Large intestine (tissue), 3 donors: ENCODE measurements at regions not wholly inside any gene's neighbourhood (a gene's known extent, or its start where the extent isn't known, plus 50 kb on each side); places are given as distances from the start of the nearest gene placed in this dataset.

Experiments
- DNase-seq, 2 donors: peaks; one replicate each; pipeline versions ENCODE4 v3.0.0 to v3.0.0-alpha.2; 2013
- H3K27ac ChIP-seq: one replicate; pipeline ENCODE4 v1.5.1; 2013; ENCODE audit warnings: low read length
- H3K27me3 ChIP-seq: 2 replicates; pipeline ENCODE4 v1.6.1; 2013; ENCODE audit warnings: low read length; ENCODE audit not compliant: control insufficient read depth, insufficient read depth
- H3K36me3 ChIP-seq: 2 replicates; pipeline ENCODE4 v1.6.1; 2013; ENCODE audit warnings: low read length; ENCODE audit not compliant: control insufficient read depth, insufficient read depth
- H3K4me1 ChIP-seq: one replicate; pipeline ENCODE4 v1.6.1; 2013; ENCODE audit warnings: low read length; ENCODE audit not compliant: control insufficient read depth, insufficient read depth
- H3K4me3 ChIP-seq: one replicate; pipeline ENCODE4 v1.5.1; 2013; ENCODE audit warnings: low read length
- H3K9me3 ChIP-seq: one replicate; pipeline ENCODE4 v1.6.1; 2013; ENCODE audit warnings: mild to moderate bottlenecking, low read depth, low read length, moderate library complexity; ENCODE audit not compliant: control insufficient read depth
- WGBS: methylation state at CpG from one replicate; pipeline ENCODE4 v1.1.5; 2013; ENCODE audit warnings: low lambda C conversion rate; ENCODE audit not compliant: insufficient coverage; 5-methylcytosine and 5-hydroxymethylcytosine counted together

DNA sequence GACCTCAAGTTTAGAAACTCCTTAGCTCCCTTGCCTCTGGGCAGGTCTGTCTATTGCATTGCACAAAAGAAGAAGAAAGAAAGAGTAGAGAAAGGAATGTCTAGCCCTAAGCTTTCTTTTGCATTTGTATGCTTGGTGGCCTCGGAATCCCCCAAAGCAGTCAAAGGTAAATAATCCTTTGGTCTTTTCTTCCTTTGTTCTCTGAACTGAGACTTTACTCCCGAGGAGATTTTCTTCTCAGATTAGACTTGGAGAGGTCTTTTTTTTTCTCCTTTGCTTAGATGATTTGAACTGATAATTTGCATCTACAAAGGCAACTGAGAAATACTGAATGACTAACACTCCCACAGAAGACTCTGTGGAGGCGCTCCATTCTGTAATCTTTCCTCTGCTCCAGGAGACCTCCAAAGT, 93.2 kb downstream of the AKR1D1 start:
- DNase-seq = no peak
- H3K4me3 ChIP-seq = no peak overlapping the region
- peaks cover 6% of the 10 kb centered on the region for H3K9me3 ChIP-seq
- H3K27ac ChIP-seq = no peak overlapping the region
- WGBS = 37% methylated on average over 2 of the region's 3 CpGs
- H3K36me3 ChIP-seq = no peaks in the 10 kb centered on the region
- no peaks in the 10 kb centered on the region for H3K27me3 ChIP-seq
- H3K4me1 ChIP-seq = no peaks in the 10 kb centered on the region

- Histone ChIP-seq H3K36me3 (no peaks in the 10 kb centered on the region), H3K9me3 (peaks cover 4% of the 10 kb centered on the region), H3K27ac (no peak overlapping the region), H3K27me3 (no peaks in the 10 kb centered on the region), H3K4me1 (no peaks in the 10 kb centered on the region), H3K4me3 (no peak overlapping the region)
- 20% methylated on average over 1 of the region's 2 CpGs for WGBS
- no peak for DNase-seq
Observed at GRCh38 chr7:138170298-138170697, 94.0 kb downstream of the AKR1D1 start.

DNA sequence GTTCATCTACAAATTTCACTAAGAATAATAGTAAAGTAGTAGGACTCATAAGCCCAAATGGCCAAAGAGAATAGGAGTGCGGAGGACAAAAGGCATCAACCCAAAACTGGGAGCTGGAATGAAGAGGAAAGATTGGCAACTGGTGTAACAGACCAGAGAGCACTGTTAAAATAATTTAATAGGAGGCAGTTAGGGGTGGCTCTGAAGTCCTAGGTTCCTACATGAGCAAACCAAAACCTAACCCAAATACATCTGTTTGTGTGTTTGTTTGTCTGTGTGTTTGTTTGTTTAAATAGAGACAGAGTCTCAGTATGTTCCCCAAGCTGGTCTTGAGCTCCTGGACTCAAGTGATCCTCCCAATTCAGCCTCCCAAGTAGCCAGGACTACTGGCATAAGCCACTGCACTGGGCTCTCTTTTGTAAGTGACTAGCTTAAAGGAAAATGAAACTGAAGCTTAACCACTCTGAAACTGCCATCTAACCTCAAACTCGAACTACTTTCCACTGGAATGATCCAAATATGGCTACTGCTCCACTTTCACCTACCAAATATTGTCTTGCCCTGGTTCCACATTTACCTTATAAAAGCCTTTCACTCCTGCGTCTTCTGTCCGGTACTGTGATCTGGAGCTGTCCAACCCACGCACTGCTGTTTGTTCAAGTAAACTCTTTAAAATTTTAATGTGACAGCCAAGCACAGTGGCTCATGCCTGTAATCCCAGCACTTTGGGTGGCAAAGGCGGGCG, 94.9 kb downstream of the AKR1D1 start:
- no peaks in the 10 kb centered on the region for H3K4me1 ChIP-seq
- no peak overlapping the region for H3K4me3 ChIP-seq
- peaks cover 4% of the 10 kb centered on the region for H3K9me3 ChIP-seq
- DNase-seq = no peak
- no peaks in the 10 kb centered on the region for H3K27me3 ChIP-seq
- H3K27ac ChIP-seq = no peak overlapping the region
- H3K36me3 ChIP-seq = no peaks in the 10 kb centered on the region
- WGBS = 100% methylated on average over 1 of the region's 7 CpGs

GRCh38 chr7:138173548-138173947, 97.3 kb downstream of the AKR1D1 start:
- Histone ChIP-seq H3K27me3 (no peaks in the 10 kb centered on the region), H3K9me3 (peaks cover 4% of the 10 kb centered on the region), H3K4me3 (no peak overlapping the region), H3K27ac (no peak overlapping the region), H3K36me3 (no peaks in the 10 kb centered on the region), H3K4me1 (no peaks in the 10 kb centered on the region)
- no CpG with 5 or more reads among the region's 3 CpGs for WGBS
- no peak for DNase-seq

GRCh38 chr7:138176060-138176459, 99.8 kb downstream of the AKR1D1 start:
- no peak for DNase-seq
- Histone ChIP-seq H3K27me3 (no peaks in the 10 kb centered on the region), H3K27ac (no peak overlapping the region), H3K4me3 (no peak overlapping the region), H3K4me1 (no peaks in the 10 kb centered on the region), H3K9me3 (peaks cover 4% of the 10 kb centered on the region), H3K36me3 (no peaks in the 10 kb centered on the region)
- WGBS = 96% methylated on average over 3 of the region's 5 CpGs

DNA sequence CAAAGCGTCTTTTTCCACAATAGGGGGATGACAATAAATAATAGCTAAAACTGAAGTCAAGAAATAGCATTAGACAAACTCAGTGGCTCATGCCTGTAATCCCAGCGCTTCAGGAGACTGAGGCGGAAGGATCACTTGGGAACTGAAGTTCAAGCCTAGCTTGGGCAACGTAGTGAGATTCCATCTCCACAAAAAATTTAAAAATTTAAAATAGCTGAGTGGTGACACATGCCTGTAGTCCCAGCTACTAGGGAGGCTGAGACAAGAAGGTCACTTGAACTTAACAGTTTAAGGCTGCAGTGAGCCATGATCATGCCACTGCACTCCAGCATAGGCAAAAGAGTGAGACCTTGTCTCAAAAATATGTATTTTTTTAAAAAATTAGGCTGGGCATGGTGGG, 107.9 kb downstream of the AKR1D1 start:
- DNase-seq = no peak
- Histone ChIP-seq H3K27ac (no peak overlapping the region), H3K27me3 (no peaks in the 10 kb centered on the region), H3K36me3 (no peaks in the 10 kb centered on the region), H3K4me1 (no peaks in the 10 kb centered on the region), H3K9me3 (peaks cover 11% of the 10 kb centered on the region), H3K4me3 (no peak overlapping the region)
- 100% methylated on average over 1 of the region's 4 CpGs for WGBS

DNA sequence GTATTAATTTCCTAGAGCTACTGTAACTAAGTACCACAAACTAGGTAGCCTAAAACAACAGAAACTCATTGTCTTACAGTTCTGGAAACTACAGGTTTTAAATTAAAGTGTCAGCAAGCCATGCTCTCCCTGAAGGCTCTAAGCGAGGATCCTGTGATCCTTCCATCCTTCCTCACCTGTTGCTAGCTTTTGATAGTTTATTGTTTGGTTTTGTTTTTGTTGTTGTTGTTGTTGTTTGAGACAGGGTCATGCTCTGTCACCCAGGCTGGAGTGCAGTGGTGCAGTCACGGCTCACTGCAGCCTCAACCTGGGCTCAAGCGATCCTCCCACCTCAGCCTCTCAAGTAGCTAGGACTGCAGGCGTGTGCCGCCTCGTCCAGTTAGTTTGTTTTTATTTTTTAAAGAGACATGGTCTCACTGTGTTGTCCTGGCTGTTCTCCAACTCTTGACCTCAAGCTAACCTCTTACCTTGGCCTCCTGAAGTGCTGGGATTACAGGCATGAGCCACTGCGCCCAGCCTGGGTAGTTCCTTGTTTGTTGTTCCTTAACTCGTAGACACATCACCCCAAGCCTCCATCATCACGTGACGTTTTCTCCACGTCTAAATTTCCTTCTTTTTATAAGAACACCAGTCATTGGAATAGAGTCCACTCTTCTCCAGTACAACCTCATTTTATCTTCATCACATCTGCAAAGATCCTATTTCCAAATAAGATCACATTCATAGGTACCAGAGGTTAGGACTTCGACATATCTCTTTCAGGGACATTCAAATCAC, 109.1 kb downstream of the AKR1D1 start:
- Histone ChIP-seq H3K36me3 (no peaks in the 10 kb centered on the region), H3K27me3 (no peaks in the 10 kb centered on the region), H3K4me1 (no peaks in the 10 kb centered on the region), H3K4me3 (no peak overlapping the region), H3K27ac (no peak overlapping the region), H3K9me3 (peaks cover 11% of the 10 kb centered on the region)
- DNase-seq = no peak
- WGBS = 73% methylated on average over 3 of the region's 12 CpGs

DNA sequence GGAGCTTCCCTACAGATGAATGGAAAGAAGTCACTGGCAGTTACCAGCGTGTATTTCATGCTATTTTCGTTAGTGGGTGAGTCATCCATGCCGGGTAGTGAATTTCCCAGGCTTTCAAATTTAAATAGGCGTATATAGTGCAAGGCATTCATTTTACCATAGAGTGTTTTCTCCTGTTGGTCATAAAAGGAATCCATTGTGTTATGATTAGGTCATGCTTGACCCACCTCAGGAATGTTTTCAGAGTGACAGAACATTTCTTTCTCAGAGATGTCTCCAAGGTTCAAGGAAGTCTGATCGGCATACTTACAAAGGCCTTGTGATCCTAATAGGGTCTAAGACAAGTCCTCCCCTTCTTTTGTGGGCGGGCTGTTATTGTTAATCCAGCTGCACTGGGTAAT, 110.7 kb downstream of the AKR1D1 start:
- Histone ChIP-seq H3K4me1 (no peaks in the 10 kb centered on the region), H3K4me3 (no peak overlapping the region), H3K27me3 (no peaks in the 10 kb centered on the region), H3K27ac (no peak overlapping the region), H3K36me3 (no peaks in the 10 kb centered on the region), H3K9me3 (peaks cover 11% of the 10 kb centered on the region)
- no peak for DNase-seq
- 82% methylated on average over 3 of the region's 6 CpGs for WGBS

DNA sequence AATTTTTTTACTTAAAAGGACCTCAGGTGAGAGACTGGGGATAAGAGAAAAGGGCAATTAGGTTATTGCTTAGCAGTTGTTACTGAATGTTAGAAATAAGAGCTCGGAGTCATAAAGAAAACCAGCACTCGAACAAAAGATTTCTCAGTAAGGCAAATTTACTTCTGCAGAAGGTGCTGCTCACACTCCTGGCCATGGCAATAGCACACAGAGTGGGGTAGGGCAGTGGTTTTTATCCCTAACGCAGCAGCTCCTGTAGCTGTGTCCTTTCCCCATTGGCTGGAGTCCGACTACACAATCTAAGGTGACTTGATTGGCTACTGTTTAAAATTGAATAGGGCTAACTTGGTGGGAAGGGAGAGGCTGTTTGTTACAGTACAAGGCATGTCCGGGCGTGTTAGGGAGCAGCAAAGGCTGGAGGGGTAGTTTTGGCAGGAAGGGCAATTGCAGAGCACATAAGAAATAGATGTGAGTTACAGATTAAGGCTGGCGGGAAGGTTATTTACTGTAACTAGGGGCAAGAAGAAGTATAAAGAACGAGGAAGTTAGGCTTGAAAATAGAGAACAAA, 112.1 kb downstream of the AKR1D1 start:
- peaks cover 11% of the 10 kb centered on the region for H3K9me3 ChIP-seq
- no peaks in the 10 kb centered on the region for H3K4me1 ChIP-seq
- H3K27ac ChIP-seq = no peak overlapping the region
- DNase-seq = no peak
- no peaks in the 10 kb centered on the region for H3K27me3 ChIP-seq
- H3K4me3 ChIP-seq = no peak overlapping the region
- WGBS = 63% methylated on average over 4 of the region's 8 CpGs
- H3K36me3 ChIP-seq = no peaks in the 10 kb centered on the region

GRCh38 chr7:138194567-138194966, 118.3 kb downstream of the AKR1D1 start:
- Histone ChIP-seq H3K9me3 (no peaks in the 10 kb centered on the region), H3K27me3 (no peaks in the 10 kb centered on the region), H3K4me1 (no peaks in the 10 kb centered on the region), H3K4me3 (no peak overlapping the region), H3K27ac (no peak overlapping the region), H3K36me3 (no peaks in the 10 kb centered on the region)
- DNase-seq = no peak
- no CpG with 5 or more reads among the region's 8 CpGs for WGBS
